GM12891 (cell line): ENCODE measurements at regions not wholly inside any gene's neighbourhood (a gene's known extent, or its start where the extent isn't known, plus 50 kb on each side); places are given as distances from the start of the nearest gene placed in this dataset.

Experiments used
- DNase-seq: peaks from one replicate; pipeline ENCODE4 v3.0.0; 2011; ENCODE audit warnings: low spot score; ENCODE audit not compliant: insufficient read length
- FAIRE-seq: peaks from 2 replicates; lab custom pipeline; 2011; peaks lifted over from hg19 to GRCh38; lab: Jason Lieb, UNC
- PAX5 ChIP-seq: IDR thresholded peaks from 2 replicates; pipeline ENCODE4 v1.6.1; 2011; ENCODE audit warnings: low read length, moderate library complexity, mild to moderate bottlenecking; ENCODE audit not compliant: insufficient read depth, severe bottlenecking
- POLR2A ChIP-seq: IDR thresholded peaks from 2 replicates; pipeline ENCODE4 v1.6.1; 2011; ENCODE audit warnings: low read depth, low read length, control low read depth
- POLR2AphosphoS5 ChIP-seq: IDR thresholded peaks from 2 replicates; pipeline ENCODE4 v1.6.1; 2011; ENCODE audit warnings: low read depth, low read length, control low read depth
- POU2F2 ChIP-seq: IDR thresholded peaks from 2 replicates; pipeline ENCODE4 v1.6.1; 2011; ENCODE audit warnings: low read depth, mild to moderate bottlenecking, control low read depth, low read length, moderate library complexity
- SPI1 ChIP-seq: IDR thresholded peaks from 2 replicates; pipeline ENCODE4 v1.6.1; 2011; ENCODE audit warnings: low read depth, low read length, control low read depth
- TAF1 ChIP-seq: IDR thresholded peaks from 2 replicates; pipeline ENCODE4 v1.6.1; 2011; ENCODE audit warnings: low read depth, low read length, control low read depth

DNA sequence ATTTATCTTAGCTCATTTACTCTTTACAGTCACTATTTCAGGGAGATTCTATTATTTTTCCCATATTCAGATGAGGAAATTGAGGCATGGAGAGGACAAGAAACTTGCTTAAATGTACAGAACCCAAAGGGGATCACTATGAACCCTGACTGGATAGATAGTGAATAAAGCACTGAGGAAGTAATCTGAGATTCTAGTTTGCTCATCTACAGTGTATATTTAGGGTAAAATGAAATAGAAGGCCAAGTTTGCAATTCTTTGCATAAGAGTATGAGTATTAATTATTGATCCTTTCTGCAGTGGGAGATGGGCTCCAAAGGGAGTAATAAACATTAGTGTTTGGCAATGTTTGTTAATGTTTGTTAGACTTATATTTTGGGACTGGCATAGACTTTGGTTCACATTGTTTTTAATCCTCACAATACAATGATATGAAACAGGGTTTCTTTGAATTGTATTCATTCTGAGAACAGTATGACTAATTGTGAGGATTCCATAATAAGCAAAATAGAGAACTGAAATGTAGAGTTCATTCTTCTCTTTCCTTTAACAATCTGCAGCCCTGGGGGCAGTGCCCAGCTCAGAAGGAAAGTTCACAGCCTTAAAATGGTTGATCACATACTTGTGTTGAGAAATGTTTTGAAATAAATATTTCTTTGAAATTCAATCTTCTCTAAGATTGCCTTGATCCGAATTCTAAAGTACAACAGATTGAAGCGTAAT lies 131.0 kb upstream of the ZNF804B start:
- peak; percentile 82 for FAIRE-seq
- TF ChIP-seq SPI1 (peak; percentile 96), POLR2A (no peak), POLR2AphosphoS5 (no peak), PAX5 (no peak)
- peak; percentile 6 for DNase-seq

DNA sequence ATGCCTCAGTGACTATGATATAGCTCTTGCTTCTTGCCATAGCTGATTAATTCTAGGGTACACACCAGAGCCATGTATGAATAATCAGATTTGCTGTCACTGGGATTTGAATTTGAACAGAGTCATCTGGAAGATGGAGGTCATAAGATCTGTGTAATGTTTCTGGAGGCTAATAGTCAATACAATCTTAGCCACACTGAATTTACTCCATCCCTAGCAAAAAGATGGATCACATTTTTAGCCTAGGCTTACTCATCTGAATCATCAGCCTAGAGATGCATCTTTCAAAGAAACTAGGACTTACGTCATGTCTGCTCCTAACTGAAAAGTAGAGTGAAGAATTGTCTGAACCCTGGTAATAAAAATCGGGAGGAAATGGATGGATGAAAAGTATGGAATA lies 142.3 kb upstream of the ZNF804B start:
- no peak for FAIRE-seq
- no peak for TF ChIP-seq SPI1
- no peak for TF ChIP-seq POU2F2
- TF ChIP-seq TAF1 = no peak
- no peak for DNase-seq

DNA sequence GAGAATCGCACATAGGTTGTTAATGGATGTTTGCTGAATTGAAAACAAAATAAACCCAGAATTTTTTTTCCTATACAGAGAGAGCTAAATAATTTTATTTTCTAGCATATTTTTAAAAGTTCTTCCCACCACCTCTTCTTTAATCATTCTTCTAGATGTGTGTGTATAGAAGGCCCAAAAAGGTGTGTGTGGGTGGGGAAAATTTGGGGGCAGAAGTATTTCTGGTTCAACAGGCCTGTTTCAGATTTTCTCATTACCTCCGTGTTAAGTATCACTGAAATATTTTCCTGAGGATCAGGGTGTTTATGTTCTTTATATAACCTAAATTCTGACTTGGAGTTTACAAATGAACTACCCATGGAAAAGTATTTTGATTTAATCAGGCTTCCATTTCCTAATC lies 144.2 kb upstream of the ZNF804B start:
- no peak for TF ChIP-seq POLR2A
- TF ChIP-seq PAX5 = no peak
- TF ChIP-seq POU2F2 = no peak
- TF ChIP-seq TAF1 = no peak
- no peak for TF ChIP-seq SPI1
- no peak for TF ChIP-seq POLR2AphosphoS5
- DNase-seq = no peak
- FAIRE-seq = no peak

DNA sequence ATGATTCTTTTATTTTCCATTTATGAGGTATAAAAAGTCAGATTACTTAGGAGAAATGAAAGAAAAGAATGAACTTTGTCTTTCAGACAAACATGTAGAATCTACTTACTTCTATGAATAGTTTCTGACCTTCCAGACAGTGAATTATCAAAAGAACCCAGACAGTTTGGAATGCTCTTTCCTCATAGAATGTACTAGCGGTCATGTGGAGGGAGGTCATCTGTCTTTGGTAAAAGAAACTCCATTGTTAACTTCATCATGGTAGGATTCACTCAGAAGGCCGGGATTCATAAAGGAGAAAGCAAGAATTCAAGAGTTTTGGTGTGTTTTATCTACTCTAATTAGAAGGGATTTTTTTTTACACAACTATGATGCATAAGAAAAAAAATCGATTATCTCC lies 144.8 kb upstream of the ZNF804B start:
- TF ChIP-seq POLR2AphosphoS5 (no peak), SPI1 (no peak), POU2F2 (no peak), TAF1 (no peak), PAX5 (no peak), POLR2A (no peak)
- FAIRE-seq (no peak), DNase-seq (no peak)

DNA sequence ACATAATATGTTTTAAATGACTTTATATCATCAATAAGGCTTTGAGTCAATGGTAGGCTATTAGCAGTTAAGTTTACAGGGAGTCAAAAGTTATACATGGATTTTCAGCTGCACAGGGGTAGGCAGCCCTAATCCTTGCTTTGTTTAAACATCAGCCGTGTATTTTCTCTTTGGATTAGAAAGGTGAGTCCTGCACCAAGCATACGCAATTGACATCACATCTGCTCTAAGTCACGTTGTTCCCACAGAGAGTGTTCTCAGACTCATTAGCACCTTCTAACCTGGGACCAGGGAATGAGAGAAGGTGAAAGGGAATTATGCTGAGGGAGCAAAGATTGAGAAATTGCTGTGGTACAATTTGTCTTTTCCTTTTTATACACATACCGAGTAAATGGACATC lies 148.6 kb upstream of the ZNF804B start:
- DNase-seq (no peak), FAIRE-seq (no peak)
- TF ChIP-seq TAF1 = no peak
- TF ChIP-seq POLR2AphosphoS5 = no peak
- TF ChIP-seq SPI1 = no peak
- TF ChIP-seq POLR2A = no peak
- no peak for TF ChIP-seq POU2F2
- no peak for TF ChIP-seq PAX5

DNA sequence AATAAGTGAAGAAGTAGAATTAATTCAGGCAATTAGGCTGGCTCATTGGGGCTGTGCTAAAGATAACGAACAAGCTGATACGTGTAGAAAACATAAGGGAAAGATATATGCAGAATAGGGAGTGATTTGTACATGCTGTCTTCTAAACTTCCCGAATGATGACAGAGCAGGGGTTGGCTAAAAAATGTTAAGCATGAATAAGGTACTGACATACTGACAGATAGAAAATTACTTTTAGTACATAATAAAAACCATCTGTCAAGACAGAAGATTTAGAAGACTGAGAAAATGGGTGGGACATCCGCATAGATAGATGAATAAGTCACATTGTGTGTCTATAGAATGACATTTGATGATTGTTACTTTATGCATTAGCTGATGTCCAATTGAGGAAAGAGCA lies 158.8 kb upstream of the ZNF804B start:
- FAIRE-seq = no peak
- DNase-seq = no peak
- TF ChIP-seq PAX5 = no peak
- no peak for TF ChIP-seq SPI1
- TF ChIP-seq POLR2AphosphoS5 = no peak
- no peak for TF ChIP-seq TAF1
- TF ChIP-seq POLR2A = no peak
- TF ChIP-seq POU2F2 = no peak

DNA sequence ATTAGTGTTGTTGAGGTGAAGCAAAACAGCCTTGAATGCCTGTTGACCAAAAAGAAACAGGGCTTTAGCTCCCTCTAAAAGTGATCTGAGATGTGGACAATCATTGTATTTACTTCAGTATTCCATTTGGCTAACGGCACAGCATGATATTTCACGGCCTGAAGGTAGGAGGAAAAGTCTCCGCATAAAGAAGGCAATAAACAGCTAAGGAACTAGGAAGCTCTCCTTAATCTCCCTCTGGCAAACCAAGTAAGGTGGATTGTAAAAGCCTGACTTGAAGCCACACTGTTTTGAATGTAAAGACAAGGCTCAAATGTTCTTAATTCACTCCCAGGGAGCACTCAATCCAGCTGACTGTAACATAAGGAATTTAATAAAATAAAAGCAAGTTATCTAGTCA lies 160.0 kb upstream of the ZNF804B start:
- DNase-seq = no peak
- FAIRE-seq = no peak
- TF ChIP-seq POLR2AphosphoS5 (no peak), POU2F2 (no peak), PAX5 (no peak), SPI1 (no peak)

DNA sequence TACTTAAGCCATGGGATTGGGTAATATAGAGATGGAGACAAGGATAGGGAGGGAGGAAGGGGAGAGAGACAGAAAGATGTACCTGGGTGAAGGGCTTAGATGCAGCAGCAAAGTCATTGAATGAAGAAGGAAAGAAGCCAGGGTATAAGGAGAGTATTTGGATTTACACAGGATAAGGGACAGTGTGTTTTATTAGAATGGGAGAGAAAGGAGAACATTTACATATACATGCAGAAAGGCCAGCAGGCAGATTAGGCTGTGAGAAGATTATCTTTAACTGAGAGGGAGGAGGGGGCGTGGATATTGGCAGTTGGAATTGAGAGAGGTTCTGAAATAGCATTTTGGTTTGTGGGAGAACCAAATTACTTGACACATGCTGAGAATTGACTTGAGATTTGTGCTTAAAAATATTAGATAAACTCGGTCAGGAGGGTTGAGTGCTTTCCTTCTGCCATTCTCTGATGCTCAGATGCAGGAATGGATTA lies 161.5 kb upstream of the ZNF804B start:
- FAIRE-seq = no peak
- TF ChIP-seq TAF1 = no peak
- no peak for TF ChIP-seq POU2F2
- no peak for TF ChIP-seq POLR2A
- no peak for TF ChIP-seq POLR2AphosphoS5
- no peak for TF ChIP-seq SPI1
- TF ChIP-seq PAX5 = no peak
- no peak for DNase-seq

DNA sequence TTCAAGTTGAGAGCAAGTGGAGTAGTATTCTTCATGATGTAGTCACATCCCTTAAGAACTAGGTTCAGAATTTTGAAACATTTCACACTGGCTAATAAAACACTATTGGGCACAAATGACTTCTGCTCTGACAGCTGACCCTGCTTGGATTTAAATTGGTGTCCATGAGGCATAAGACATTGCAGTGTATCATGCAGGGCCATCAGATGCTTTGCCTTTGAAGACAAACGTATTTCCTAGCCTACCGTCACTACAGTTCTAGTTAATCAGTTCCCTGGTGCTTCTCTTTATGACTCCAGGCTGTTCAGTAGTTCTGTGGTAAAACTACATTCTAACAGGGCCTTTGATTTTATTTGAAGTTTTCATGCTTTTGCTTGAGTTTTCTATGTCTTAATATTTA lies 168.5 kb upstream of the ZNF804B start:
- DNase-seq (no peak), FAIRE-seq (no peak)
- TF ChIP-seq POLR2AphosphoS5 (no peak), POU2F2 (no peak), SPI1 (no peak), PAX5 (no peak), POLR2A (no peak), TAF1 (no peak)

DNA sequence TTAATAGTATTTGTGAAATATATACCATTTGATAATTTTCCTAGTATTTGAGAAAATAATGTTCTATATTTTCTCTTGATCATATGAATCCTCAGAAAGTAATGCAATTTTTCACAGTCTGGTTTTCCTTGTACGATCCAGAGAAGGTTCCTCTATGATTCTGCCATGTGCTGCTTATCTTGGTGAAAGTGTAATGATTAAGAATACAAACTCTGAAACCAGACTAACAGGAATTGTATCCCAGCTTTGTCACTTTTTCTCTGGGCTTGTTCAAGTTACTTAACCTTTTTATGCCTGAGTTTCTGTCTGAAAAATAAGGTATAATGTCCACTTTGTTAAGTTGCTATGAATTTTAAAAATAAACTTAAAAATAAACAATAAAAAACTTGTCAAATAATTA lies 169.6 kb upstream of the ZNF804B start:
- no peak for FAIRE-seq
- TF ChIP-seq POLR2AphosphoS5 (no peak), TAF1 (no peak), POU2F2 (no peak), SPI1 (no peak), POLR2A (no peak), PAX5 (no peak)
- DNase-seq = no peak
